BLaER1 treated with 17β-estradiol and CSF1 and Interleukin-3, amounts not matched to agents 10 nM and 100 nM (cell line): ENCODE measurements at regions not wholly inside any gene's neighbourhood (a gene's known extent, or its start where the extent isn't known, plus 50 kb on each side); places are given as distances from the start of the nearest gene placed in this dataset.

ENCODE experiments used
- H3K27ac ChIP-seq, 11 experiments: shearing (Covaris generic); formaldehyde crosslinking; 2 replicates each; pipeline ENCODE4 v1.8.1; 2022
- H3K27me3 ChIP-seq, 11 experiments: shearing (Covaris generic); formaldehyde crosslinking; 2 replicates each; pipeline ENCODE4 v1.8.1; 2022
- H3K36me3 ChIP-seq, 11 experiments: shearing (Covaris generic); formaldehyde crosslinking; 2 replicates each; pipeline ENCODE4 v1.8.1; 2022
- H3K4me1 ChIP-seq, 10 experiments: shearing (Covaris generic); formaldehyde crosslinking; 2 replicates each; pipeline ENCODE4 v1.8.1; 2022
- H3K4me2 ChIP-seq, 11 experiments: shearing (Covaris generic); formaldehyde crosslinking; 2 replicates each; pipeline ENCODE4 v1.8.1; 2022
- H3K4me3 ChIP-seq, 10 experiments: shearing (Covaris generic); formaldehyde crosslinking; 2 replicates each; pipeline ENCODE4 v1.8.1; 2022
- H3K9ac ChIP-seq, 11 experiments: shearing (Covaris generic); formaldehyde crosslinking; 2 replicates each; pipeline ENCODE4 v1.8.1; 2022
- H3K9me3 ChIP-seq, 11 experiments: shearing (Covaris generic); formaldehyde crosslinking; replicated peaks in 1 of 11; 2 replicates each; pipeline ENCODE4 v1.8.1; 2022
- H4K20me1 ChIP-seq, 11 experiments: shearing (Covaris generic); formaldehyde crosslinking; 2 replicates each; pipeline ENCODE4 v1.8.1; 2022
- Cebpa-rat ChIP-seq, 11 experiments: shearing (Covaris generic); IDR thresholded peaks; 2 replicates each; pipeline ENCODE4 v1.8.1; 2022

- no peak overlapping the region for H3K4me2 ChIP-seq
- no peak overlapping the region for H3K27ac ChIP-seq
- H3K27me3 ChIP-seq = no peaks in the 10 kb centered on the region
- H3K4me3 ChIP-seq = no peak overlapping the region
- no peak overlapping the region for H3K9ac ChIP-seq
- no peak for TF ChIP-seq Cebpa-rat (IDR thresholded peaks at IDR 0.05)
- no peaks in the 10 kb centered on the region for H3K9me3 ChIP-seq
- no peaks in the 10 kb centered on the region for H3K4me1 ChIP-seq
- no peaks in the 10 kb centered on the region for H3K36me3 ChIP-seq
- no peaks in the 10 kb centered on the region for H4K20me1 ChIP-seq
Measured at GRCh38 chr5:164038128-164038783, 532.8 kb downstream of the MAT2B start.

GRCh38 chr5:164041105-164041504, 535.7 kb downstream of the MAT2B start:
- no peaks in the 10 kb centered on the region for H3K27me3 ChIP-seq
- no peaks in the 10 kb centered on the region for H3K9me3 ChIP-seq
- no peak overlapping the region for H3K4me3 ChIP-seq
- no peaks in the 10 kb centered on the region for H3K4me1 ChIP-seq
- no peak overlapping the region for H3K4me2 ChIP-seq
- H3K9ac ChIP-seq = no peak overlapping the region
- no peak overlapping the region for H3K27ac ChIP-seq
- no peak for TF ChIP-seq Cebpa-rat (IDR thresholded peaks at IDR 0.05)
- no peaks in the 10 kb centered on the region for H4K20me1 ChIP-seq
- no peaks in the 10 kb centered on the region for H3K36me3 ChIP-seq

- no peaks in the 10 kb centered on the region for H3K4me1 ChIP-seq
- H4K20me1 ChIP-seq = no peaks in the 10 kb centered on the region
- no peaks in the 10 kb centered on the region for H3K36me3 ChIP-seq
- TF ChIP-seq Cebpa-rat (IDR thresholded peaks at IDR 0.05) = no peak
- no peak overlapping the region for H3K27ac ChIP-seq
- H3K9me3 ChIP-seq = no peaks in the 10 kb centered on the region
- H3K4me2 ChIP-seq = no peak overlapping the region
- no peak overlapping the region for H3K9ac ChIP-seq
- no peak overlapping the region for H3K4me3 ChIP-seq
- no peaks in the 10 kb centered on the region for H3K27me3 ChIP-seq
Measured at GRCh38 chr5:164048359-164048926, 543.0 kb downstream of the MAT2B start.

- Histone ChIP-seq H3K4me2 (no peak overlapping the region), H3K4me3 (no peak overlapping the region), H3K27ac (no peak overlapping the region), H3K9ac (no peak overlapping the region), H3K4me1 (no peaks in the 10 kb centered on the region), H3K9me3 (no peaks in the 10 kb centered on the region), H4K20me1 (no peaks in the 10 kb centered on the region), H3K27me3 (no peaks in the 10 kb centered on the region), H3K36me3 (no peaks in the 10 kb centered on the region)
- no peak for TF ChIP-seq Cebpa-rat (IDR thresholded peaks at IDR 0.05)
Measured at GRCh38 chr5:164051745-164052144, 546.3 kb downstream of the MAT2B start.

GRCh38 chr5:164052536-164053093, 547.2 kb downstream of the MAT2B start:
- Histone ChIP-seq H3K27ac (no peak overlapping the region), H3K9ac (no peak overlapping the region), H3K9me3 (no peaks in the 10 kb centered on the region), H3K27me3 (no peaks in the 10 kb centered on the region), H4K20me1 (no peaks in the 10 kb centered on the region), H3K4me1 (no peaks in the 10 kb centered on the region), H3K36me3 (no peaks in the 10 kb centered on the region), H3K4me2 (no peak overlapping the region), H3K4me3 (no peak overlapping the region)
- TF ChIP-seq Cebpa-rat (IDR thresholded peaks at IDR 0.05) = no peak

GRCh38 chr5:164053123-164053522, 547.7 kb downstream of the MAT2B start:
- Histone ChIP-seq H3K4me2 (no peak overlapping the region), H3K27ac (no peak overlapping the region), H3K4me1 (no peaks in the 10 kb centered on the region), H3K4me3 (no peak overlapping the region), H3K27me3 (no peaks in the 10 kb centered on the region), H3K9ac (no peak overlapping the region), H3K36me3 (no peaks in the 10 kb centered on the region), H3K9me3 (no peaks in the 10 kb centered on the region), H4K20me1 (no peaks in the 10 kb centered on the region)
- TF ChIP-seq Cebpa-rat (IDR thresholded peaks at IDR 0.05) = no peak

- H3K27me3 ChIP-seq = no peaks in the 10 kb centered on the region
- no peaks in the 10 kb centered on the region for H4K20me1 ChIP-seq
- TF ChIP-seq Cebpa-rat (IDR thresholded peaks at IDR 0.05) = no peak
- H3K36me3 ChIP-seq = no peaks in the 10 kb centered on the region
- no peak overlapping the region for H3K27ac ChIP-seq
- no peak overlapping the region for H3K4me2 ChIP-seq
- H3K4me3 ChIP-seq = no peak overlapping the region
- no peak overlapping the region for H3K9ac ChIP-seq
- H3K9me3 ChIP-seq = no peaks in the 10 kb centered on the region
- no peaks in the 10 kb centered on the region for H3K4me1 ChIP-seq
Measured at GRCh38 chr5:164054461-164054860, 549.0 kb downstream of the MAT2B start.

- H4K20me1 ChIP-seq = no peaks in the 10 kb centered on the region
- no peak overlapping the region for H3K4me3 ChIP-seq
- H3K36me3 ChIP-seq = no peaks in the 10 kb centered on the region
- no peaks in the 10 kb centered on the region for H3K4me1 ChIP-seq
- H3K27me3 ChIP-seq = no peaks in the 10 kb centered on the region
- H3K27ac ChIP-seq = no peak overlapping the region
- H3K4me2 ChIP-seq = no peak overlapping the region
- TF ChIP-seq Cebpa-rat (IDR thresholded peaks at IDR 0.05) = no peak
- no peak overlapping the region for H3K9ac ChIP-seq
- H3K9me3 ChIP-seq = no peaks in the 10 kb centered on the region
Measured at GRCh38 chr5:164057121-164057520, 551.7 kb downstream of the MAT2B start.

GRCh38 chr5:164058621-164059020, 553.2 kb downstream of the MAT2B start:
- no peaks in the 10 kb centered on the region for H3K36me3 ChIP-seq
- no peak overlapping the region for H3K27ac ChIP-seq
- no peak for TF ChIP-seq Cebpa-rat (IDR thresholded peaks at IDR 0.05)
- no peak overlapping the region for H3K9ac ChIP-seq
- peaks cover 0 to 3% (median 0%) of the 10 kb centered on the region in 10 experiments; a peak in 1 of 20 replicates for H3K4me1 ChIP-seq
- H3K27me3 ChIP-seq = no peaks in the 10 kb centered on the region
- no peak overlapping the region for H3K4me2 ChIP-seq
- no peaks in the 10 kb centered on the region for H4K20me1 ChIP-seq
- no peak overlapping the region for H3K4me3 ChIP-seq
- H3K9me3 ChIP-seq = no peaks in the 10 kb centered on the region

- H3K27me3 ChIP-seq = no peaks in the 10 kb centered on the region
- H3K4me1 ChIP-seq = peaks cover 0 to 3% (median 0%) of the 10 kb centered on the region in 10 experiments; a peak in 1 of 20 replicates
- H3K4me3 ChIP-seq = no peak overlapping the region
- H3K36me3 ChIP-seq = no peaks in the 10 kb centered on the region
- TF ChIP-seq Cebpa-rat (IDR thresholded peaks at IDR 0.05) = no peak
- H3K27ac ChIP-seq = no peak overlapping the region
- no peaks in the 10 kb centered on the region for H4K20me1 ChIP-seq
- H3K9ac ChIP-seq = no peak overlapping the region
- no peak overlapping the region for H3K4me2 ChIP-seq
- H3K9me3 ChIP-seq = no peaks in the 10 kb centered on the region
Measured at GRCh38 chr5:164059471-164059870, 554.1 kb downstream of the MAT2B start.
